ENCODE measurements at regions not wholly inside any gene's neighbourhood (a gene's known extent, or its start where the extent isn't known, plus 50 kb on each side); places are given as distances from the start of the nearest gene placed in this dataset.

GRCh38 chrX:40303256-40304077 lies 205.7 kb upstream of the BCOR start:
- no peak for DNase-seq

GRCh38 chrX:40300286-40300890 lies 202.6 kb upstream of the BCOR start:
- no peak for DNase-seq

GRCh38 chrX:40299641-40300046 lies 201.9 kb upstream of the BCOR start:
- no peak for DNase-seq

- no peak for DNase-seq
Observed at GRCh38 chrX:40298572-40299479, 201.1 kb upstream of the BCOR start.

GRCh38 chrX:40298069-40298468 lies 200.3 kb upstream of the BCOR start:
- DNase-seq: no peak

- DNase-seq: no peak
Observed at GRCh38 chrX:40291553-40291952, 193.8 kb upstream of the BCOR start.

- DNase-seq: no peak
Observed at GRCh38 chrX:40290517-40290916, 192.8 kb upstream of the BCOR start.

- no peak for DNase-seq
Observed at GRCh38 chrX:40285876-40286275, 188.1 kb upstream of the BCOR start.

GRCh38 chrX:40284852-40285251 lies 187.1 kb upstream of the BCOR start:
- no peak for DNase-seq

GRCh38 chrX:40283981-40284380 lies 186.2 kb upstream of the BCOR start:
- DNase-seq: no peak

GRCh38 chrX:40282946-40283660 lies 185.3 kb upstream of the BCOR start:
- DNase-seq: no peak

GRCh38 chrX:40282348-40282747 lies 184.6 kb upstream of the BCOR start:
- no peak for DNase-seq

- DNase-seq: no peak
Observed at GRCh38 chrX:40281336-40282005, 183.7 kb upstream of the BCOR start.

- no peak for DNase-seq
Observed at GRCh38 chrX:40279762-40280161, 182.0 kb upstream of the BCOR start.

GRCh38 chrX:40279091-40279430 lies 181.3 kb upstream of the BCOR start:
- DNase-seq: no peak

GRCh38 chrX:40278340-40279090 lies 180.8 kb upstream of the BCOR start:
- DNase-seq: no peak

GRCh38 chrX:40277672-40278071 lies 179.9 kb upstream of the BCOR start:
- DNase-seq: no peak

- DNase-seq: no peak
Observed at GRCh38 chrX:40273356-40274050, 175.7 kb upstream of the BCOR start.

GRCh38 chrX:40272776-40273175 lies 175.0 kb upstream of the BCOR start:
- no peak for DNase-seq

- no peak for DNase-seq
Observed at GRCh38 chrX:40272141-40272540, 174.4 kb upstream of the BCOR start.

GRCh38 chrX:40268188-40268520 lies 170.4 kb upstream of the BCOR start:
- DNase-seq: no peak
